ENCODE measurements at regions not wholly inside any gene's neighbourhood (a gene's known extent, or its start where the extent isn't known, plus 50 kb on each side); places are given as distances from the start of the nearest gene placed in this dataset.

- TF ChIP-seq POLR2A (IDR thresholded peaks at IDR 0.05; ENCODE audit: low read depth, low read length), result no peak
- no peak for TF ChIP-seq MAX (IDR thresholded peaks at IDR 0.05; ENCODE audit: insufficient read depth, insufficient read length)
- TF ChIP-seq CTCF (IDR thresholded peaks at IDR 0.05; ENCODE audit: extremely low read depth in 1 of 2, insufficient read depth in 1 of 2, low read depth in 1 of 2, low read length in 2 of 2), result no peak
- no peak for TF ChIP-seq POLR2AphosphoS5 (IDR thresholded peaks at IDR 0.05; ENCODE audit: insufficient read depth, low read depth, low read length)
- TF ChIP-seq EZH2 (IDR thresholded peaks at IDR 0.05; ENCODE audit: borderline replicate concordance, low read depth, low read length, severe bottlenecking), result no peak
- TF ChIP-seq MYC (IDR thresholded peaks at IDR 0.05; ENCODE audit: low read depth, low read length), result no peak
- TF ChIP-seq JUN (IDR thresholded peaks at IDR 0.05; ENCODE audit: borderline replicate concordance, insufficient read depth, insufficient read length, low read depth), result no peak
These were observed 555.8 kb downstream of the GALC start for GRCh38 chr14:87437158-87437557.
